ENCODE measurements at regions not wholly inside any gene's neighbourhood (a gene's known extent, or its start where the extent isn't known, plus 50 kb on each side); places are given as distances from the start of the nearest gene placed in this dataset.

- TF ChIP-seq EZH2 (IDR thresholded peaks at IDR 0.05; ENCODE audit: low read length): no peak
- no peak for TF ChIP-seq CTCF (optimal IDR thresholded peaks at IDR 0.05 in 1 of 3, IDR thresholded peaks at IDR 0.05 in 1 of 3, conservative IDR thresholded peaks at IDR 0.05 in 1 of 3; ENCODE audit: extremely low read depth in 1 of 3, insufficient read depth in 2 of 3, low read length in 3 of 3)
Observed at GRCh38 chr16:64144617-64145016, 977.2 kb downstream of the CDH11 start.

Data from keratinocyte (primary cell).